ENCODE measurements at regions not wholly inside any gene's neighbourhood (a gene's known extent, or its start where the extent isn't known, plus 50 kb on each side); places are given as distances from the start of the nearest gene placed in this dataset.

DNA sequence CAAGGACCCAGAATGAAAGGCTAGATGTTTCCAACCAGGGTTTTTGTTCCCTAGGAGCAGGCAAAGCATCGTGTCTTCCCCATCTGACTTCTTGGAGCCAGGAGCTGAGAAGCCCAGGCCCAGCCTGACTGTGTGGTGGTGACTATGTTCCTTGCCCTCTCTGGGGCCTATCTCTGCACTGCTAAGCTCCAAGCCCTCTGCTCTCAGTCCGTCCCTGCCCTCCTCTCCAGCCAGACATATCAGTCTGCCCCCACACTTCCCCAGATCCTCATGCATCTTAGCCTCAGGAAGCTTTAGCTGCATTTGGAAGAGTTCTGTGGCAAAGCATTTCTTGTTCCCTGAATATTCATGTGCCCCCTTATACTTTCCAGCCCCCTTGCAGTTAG lies 196.6 kb downstream of the CYP26B1 start:
- peaks cover 0 to 1% (median 0%) of the 10 kb centered on the region in 6 donors for H3K9me3 Mint-ChIP-seq
- no peaks in the 10 kb centered on the region for H3K36me3 Mint-ChIP-seq
- no peaks in the 10 kb centered on the region for H3K4me1 Mint-ChIP-seq
- DNase-seq = no peak
- H3K27ac Mint-ChIP-seq = no peak overlapping the region
- H3K27me3 Mint-ChIP-seq (ENCODE audit: low read depth in 3 of 3) = peaks cover 2 to 11% (median 2%) of the 10 kb centered on the region in 3 donors
- no peak overlapping the region for H3K4me3 Mint-ChIP-seq

DNA sequence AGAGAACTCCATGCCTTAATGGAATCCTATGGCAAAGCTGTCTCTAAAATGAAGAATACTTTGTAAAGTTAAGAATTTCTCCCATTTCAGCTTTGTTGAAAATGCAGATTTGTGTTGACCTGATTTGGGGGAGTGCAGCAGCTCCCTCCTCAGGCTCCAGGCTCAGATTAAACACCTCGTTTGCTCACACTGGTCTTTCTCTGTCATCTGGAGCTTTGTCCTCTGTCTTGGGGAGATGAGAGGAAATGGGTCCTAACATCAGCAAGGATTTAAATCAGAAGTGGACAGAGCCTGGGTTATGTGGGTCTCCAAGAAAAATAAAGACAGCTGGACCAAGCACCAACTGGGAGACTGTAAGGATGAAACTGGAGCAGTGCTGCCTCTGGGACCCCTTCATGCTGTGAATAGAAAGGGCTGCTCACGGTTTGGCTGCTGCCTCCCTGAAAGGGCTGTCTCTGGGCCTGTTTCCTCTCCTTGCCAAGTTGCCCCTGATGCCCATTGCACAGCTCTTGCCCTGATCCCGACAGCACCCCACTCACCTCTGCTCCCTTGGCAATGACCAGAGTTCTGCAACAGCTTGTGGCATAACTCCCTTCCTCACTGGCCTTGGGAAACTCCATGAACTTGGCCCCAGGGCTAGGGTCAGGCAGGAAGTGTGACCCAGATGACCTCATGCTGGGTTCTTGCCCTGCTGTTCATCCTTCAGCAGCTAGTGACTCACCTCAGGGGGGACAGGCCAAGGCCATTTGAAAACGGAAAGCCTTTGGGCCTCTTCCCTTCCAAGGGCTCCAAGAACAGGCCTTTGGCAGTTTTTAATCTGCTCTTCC lies 197.2 kb downstream of the CYP26B1 start:
- Mint-ChIP-seq H3K27me3 (ENCODE audit: low read depth in 3 of 3) (peaks cover 2 to 12% (median 2%) of the 10 kb centered on the region in 3 donors), H3K27ac (no peak overlapping the region), H3K4me1 (no peaks in the 10 kb centered on the region), H3K4me3 (no peak overlapping the region), H3K9me3 (peaks cover 0 to 1% (median 0%) of the 10 kb centered on the region in 6 donors), H3K36me3 (no peaks in the 10 kb centered on the region)
- DNase-seq = no peak

- peaks cover 2 to 14% (median 5%) of the 10 kb centered on the region in 3 donors for H3K27me3 Mint-ChIP-seq (ENCODE audit: low read depth in 3 of 3)
- H3K27ac Mint-ChIP-seq = no peak overlapping the region
- DNase-seq = no peak
- no peaks in the 10 kb centered on the region for H3K4me1 Mint-ChIP-seq
- H3K4me3 Mint-ChIP-seq = no peak overlapping the region
- H3K36me3 Mint-ChIP-seq = no peaks in the 10 kb centered on the region
- peaks cover 0 to 1% (median 0%) of the 10 kb centered on the region in 6 donors for H3K9me3 Mint-ChIP-seq
Observed at GRCh38 chr2:71949537-71949798, 198.2 kb downstream of the CYP26B1 start.

DNA sequence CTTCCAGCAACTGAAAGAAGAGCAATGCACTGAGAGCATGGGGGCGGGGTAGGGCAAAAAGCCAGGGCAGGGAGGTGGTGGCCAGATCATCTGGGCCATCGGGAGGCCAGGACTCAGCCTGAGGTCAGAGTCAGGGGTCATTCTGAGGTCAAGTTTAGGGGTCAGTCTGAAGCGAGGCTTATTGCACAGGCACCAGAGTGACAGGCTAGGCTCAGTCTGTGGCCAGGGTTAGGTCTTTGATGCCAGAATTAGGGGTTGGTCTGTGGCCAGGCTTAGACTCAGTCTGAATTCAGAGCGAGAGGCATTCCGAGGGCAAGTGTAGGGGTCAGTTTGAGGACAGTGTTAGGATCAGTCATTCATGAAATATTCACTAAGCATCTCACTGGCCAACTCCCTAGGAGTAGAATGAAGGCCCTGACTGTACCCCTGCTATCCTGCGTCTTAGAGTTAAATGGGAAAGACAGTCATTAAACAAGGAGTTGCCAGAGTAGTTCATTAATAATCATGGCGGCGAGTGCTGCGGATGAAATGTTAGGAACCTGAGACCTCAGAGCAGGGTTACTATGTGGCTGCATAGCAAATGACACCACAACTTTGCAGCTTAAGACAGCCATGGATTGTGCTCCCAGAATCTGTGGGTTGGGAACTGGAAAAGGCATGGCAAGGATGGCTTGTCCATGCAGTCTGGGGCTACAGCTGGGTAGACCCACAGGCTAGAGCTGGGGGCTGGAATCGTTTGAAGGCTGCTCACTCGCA lies 198.7 kb downstream of the CYP26B1 start:
- Mint-ChIP-seq H3K4me1 (no peaks in the 10 kb centered on the region), H3K36me3 (no peaks in the 10 kb centered on the region), H3K9me3 (no peaks in the 10 kb centered on the region), H3K4me3 (no peak overlapping the region), H3K27ac (no peak overlapping the region), H3K27me3 (ENCODE audit: low read depth in 3 of 3) (peaks cover 2 to 10% (median 5%) of the 10 kb centered on the region in 3 donors)
- DNase-seq = no peak

- Mint-ChIP-seq H3K4me3 (no peak overlapping the region), H3K27me3 (ENCODE audit: low read depth in 3 of 3) (peaks cover 4 to 13% (median 5%) of the 10 kb centered on the region in 3 donors), H3K9me3 (no peaks in the 10 kb centered on the region), H3K27ac (no peak overlapping the region), H3K36me3 (no peaks in the 10 kb centered on the region), H3K4me1 (no peaks in the 10 kb centered on the region)
- no peak for DNase-seq
Observed at GRCh38 chr2:71947809-71948208, 199.9 kb downstream of the CYP26B1 start.

GRCh38 chr2:71945603-71945959 lies 202.1 kb downstream of the CYP26B1 start:
- Mint-ChIP-seq H3K27ac (no peak overlapping the region), H3K4me3 (no peak overlapping the region), H3K36me3 (no peaks in the 10 kb centered on the region), H3K4me1 (no peaks in the 10 kb centered on the region), H3K27me3 (ENCODE audit: low read depth in 3 of 3) (peaks cover 2 to 10% (median 5%) of the 10 kb centered on the region in 3 donors), H3K9me3 (peaks cover 0 to 1% (median 0%) of the 10 kb centered on the region in 6 donors)
- no peak for DNase-seq

DNA sequence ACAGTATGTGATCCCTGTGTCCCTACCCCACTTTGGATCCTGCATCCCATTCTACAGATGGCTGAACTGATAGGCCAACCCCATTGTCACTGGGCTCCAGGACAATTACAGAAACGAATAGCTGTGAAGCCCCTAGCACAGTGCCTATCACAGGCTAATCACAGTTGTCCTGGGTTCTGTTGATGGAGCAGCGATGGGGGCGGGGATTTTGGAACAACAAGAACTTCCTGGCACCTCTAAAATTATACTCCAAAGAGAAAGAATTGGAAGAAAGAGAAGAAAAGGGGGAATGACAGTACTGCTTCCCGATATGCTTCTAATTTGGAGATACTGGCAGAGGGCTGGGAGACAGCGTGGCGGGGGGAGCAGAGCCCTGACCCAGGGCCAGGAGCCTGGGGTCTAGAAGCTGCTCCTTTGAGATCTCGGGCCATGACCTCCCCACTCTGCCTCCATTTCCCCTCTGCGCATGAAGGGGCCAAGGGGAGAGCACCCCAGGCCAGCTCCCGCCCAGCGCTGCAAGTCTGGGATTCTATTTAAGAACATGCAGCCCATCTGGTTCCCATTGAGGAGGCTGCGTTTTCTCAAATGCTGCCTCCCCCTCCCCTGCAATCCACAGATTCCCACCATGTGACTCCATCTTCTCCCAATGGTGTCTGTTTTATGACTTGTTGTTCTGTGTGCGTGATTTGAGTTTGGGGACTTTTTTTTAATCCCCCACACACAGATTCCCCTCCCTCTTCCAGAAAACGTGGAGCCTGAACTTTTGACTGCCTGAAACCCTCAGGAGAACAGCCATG lies 202.7 kb downstream of the CYP26B1 start:
- H3K27ac Mint-ChIP-seq = no peak overlapping the region
- DNase-seq = no peak
- peaks cover 0 to 1% (median 0%) of the 10 kb centered on the region in 6 donors for H3K9me3 Mint-ChIP-seq
- no peaks in the 10 kb centered on the region for H3K36me3 Mint-ChIP-seq
- H3K4me3 Mint-ChIP-seq = no peak overlapping the region
- H3K4me1 Mint-ChIP-seq = no peaks in the 10 kb centered on the region
- peaks cover 2 to 9% (median 5%) of the 10 kb centered on the region in 3 donors for H3K27me3 Mint-ChIP-seq (ENCODE audit: low read depth in 3 of 3)

DNA sequence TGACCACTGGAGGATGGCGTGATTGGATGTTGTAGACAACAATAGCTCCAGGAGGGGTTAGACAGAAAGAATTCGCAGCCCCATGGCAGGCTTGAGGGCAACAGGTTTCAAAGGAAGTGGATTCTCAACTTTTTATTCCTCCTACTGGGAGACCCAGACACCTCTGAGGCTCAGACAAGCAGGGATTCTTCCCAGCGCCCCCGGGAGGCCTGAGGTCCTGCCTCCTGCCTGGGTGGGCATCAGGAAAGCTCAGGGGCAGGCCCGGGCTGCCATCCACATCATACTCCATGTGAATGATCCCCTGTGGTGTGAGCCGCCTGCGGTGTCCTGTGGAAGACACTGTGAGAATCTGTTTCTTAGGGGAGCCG lies 203.5 kb downstream of the CYP26B1 start:
- DNase-seq = no peak
- Mint-ChIP-seq H3K4me1 (no peaks in the 10 kb centered on the region), H3K36me3 (no peaks in the 10 kb centered on the region), H3K9me3 (peaks cover 0 to 1% (median 0%) of the 10 kb centered on the region in 6 donors), H3K4me3 (no peak overlapping the region), H3K27me3 (ENCODE audit: low read depth in 3 of 3) (peaks cover 2 to 9% (median 5%) of the 10 kb centered on the region in 3 donors), H3K27ac (no peak overlapping the region)

DNA sequence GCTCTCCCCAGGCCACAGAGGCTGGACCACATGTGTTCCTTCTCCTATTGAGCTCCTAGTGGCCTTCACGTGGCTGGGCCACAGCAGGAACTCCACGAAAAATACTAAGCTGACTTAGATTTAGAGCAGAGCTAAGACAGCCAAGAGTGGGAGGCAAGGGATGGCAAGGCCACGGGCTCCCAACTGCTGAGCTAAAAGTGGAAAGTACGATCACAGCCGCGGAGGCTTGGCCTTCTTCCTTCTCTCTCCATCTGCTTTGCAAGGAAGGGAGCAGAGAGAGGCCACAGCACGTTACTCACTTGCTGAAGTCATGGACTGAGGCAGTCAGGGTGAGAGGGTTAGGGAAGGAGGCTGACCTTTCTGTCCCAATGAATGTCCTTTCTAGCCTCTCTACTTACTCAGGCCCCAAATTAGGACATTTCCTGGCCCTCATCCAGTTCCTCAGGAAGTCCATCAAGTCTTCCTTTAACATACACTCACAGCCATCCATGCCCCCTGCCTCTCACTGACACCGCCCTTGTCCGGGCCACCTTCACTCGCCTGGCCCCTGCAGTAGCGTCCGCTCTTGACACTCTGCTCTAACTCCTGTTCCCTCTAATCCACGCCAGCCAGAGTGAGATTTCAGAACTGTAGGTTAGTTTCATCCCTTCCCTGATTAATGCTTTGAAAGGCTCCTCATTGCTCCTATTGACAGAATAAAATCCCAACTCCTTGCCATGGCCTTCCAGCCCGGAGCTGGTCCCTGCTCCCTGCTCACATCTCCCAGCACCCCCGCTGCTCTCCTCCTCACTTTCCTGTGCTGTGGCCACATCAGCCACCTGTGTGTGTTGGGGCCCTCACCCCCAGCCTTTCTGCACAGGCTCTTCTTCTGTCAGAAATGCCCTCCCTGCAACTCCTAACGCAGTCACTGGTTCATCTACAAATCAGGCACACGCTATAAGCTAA lies 204.2 kb downstream of the CYP26B1 start:
- DNase-seq = no peak
- Mint-ChIP-seq H3K9me3 (peaks cover 0 to 1% (median 0%) of the 10 kb centered on the region in 6 donors), H3K36me3 (no peaks in the 10 kb centered on the region), H3K4me1 (no peaks in the 10 kb centered on the region), H3K27ac (no peak overlapping the region), H3K27me3 (ENCODE audit: low read depth in 3 of 3) (peaks cover 2 to 9% (median 7%) of the 10 kb centered on the region in 3 donors), H3K4me3 (no peak overlapping the region)

GRCh38 chr2:71941726-71942525 lies 205.7 kb downstream of the CYP26B1 start:
- H3K27me3 Mint-ChIP-seq (ENCODE audit: low read depth in 3 of 3) = peaks cover 2 to 9% (median 5%) of the 10 kb centered on the region in 3 donors
- H3K4me1 Mint-ChIP-seq = no peaks in the 10 kb centered on the region
- peaks cover 0 to 1% (median 0%) of the 10 kb centered on the region in 6 donors for H3K9me3 Mint-ChIP-seq
- no peak overlapping the region for H3K4me3 Mint-ChIP-seq
- no peaks in the 10 kb centered on the region for H3K36me3 Mint-ChIP-seq
- DNase-seq = no peak
- no peak overlapping the region for H3K27ac Mint-ChIP-seq

DNA sequence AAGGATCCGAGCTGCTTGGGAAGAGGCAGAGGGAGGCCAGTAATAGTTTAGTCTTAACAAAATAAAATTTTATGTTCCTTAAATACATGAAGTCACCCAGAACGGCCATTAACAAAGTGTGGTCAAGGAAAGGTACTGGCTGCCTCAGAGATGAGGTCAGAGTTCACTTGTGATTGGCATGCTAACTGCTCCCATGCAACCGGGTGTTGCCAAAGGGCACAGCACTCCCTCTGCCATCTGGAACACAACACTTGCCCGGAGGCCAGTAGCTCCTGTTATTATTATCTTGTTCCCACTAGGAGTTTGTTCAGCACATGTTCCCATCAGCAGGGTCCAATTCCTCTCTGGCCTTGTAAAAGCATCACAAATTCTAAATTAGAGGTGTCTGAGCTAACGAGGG lies 207.0 kb downstream of the CYP26B1 start:
- H3K9me3 Mint-ChIP-seq = peaks cover 0 to 1% (median 0%) of the 10 kb centered on the region in 6 donors
- H3K4me3 Mint-ChIP-seq = no peak overlapping the region
- peaks cover 2 to 5% (median 5%) of the 10 kb centered on the region in 3 donors for H3K27me3 Mint-ChIP-seq (ENCODE audit: low read depth in 3 of 3)
- no peak for DNase-seq
- no peaks in the 10 kb centered on the region for H3K36me3 Mint-ChIP-seq
- no peak overlapping the region for H3K27ac Mint-ChIP-seq
- no peaks in the 10 kb centered on the region for H3K4me1 Mint-ChIP-seq

DNA sequence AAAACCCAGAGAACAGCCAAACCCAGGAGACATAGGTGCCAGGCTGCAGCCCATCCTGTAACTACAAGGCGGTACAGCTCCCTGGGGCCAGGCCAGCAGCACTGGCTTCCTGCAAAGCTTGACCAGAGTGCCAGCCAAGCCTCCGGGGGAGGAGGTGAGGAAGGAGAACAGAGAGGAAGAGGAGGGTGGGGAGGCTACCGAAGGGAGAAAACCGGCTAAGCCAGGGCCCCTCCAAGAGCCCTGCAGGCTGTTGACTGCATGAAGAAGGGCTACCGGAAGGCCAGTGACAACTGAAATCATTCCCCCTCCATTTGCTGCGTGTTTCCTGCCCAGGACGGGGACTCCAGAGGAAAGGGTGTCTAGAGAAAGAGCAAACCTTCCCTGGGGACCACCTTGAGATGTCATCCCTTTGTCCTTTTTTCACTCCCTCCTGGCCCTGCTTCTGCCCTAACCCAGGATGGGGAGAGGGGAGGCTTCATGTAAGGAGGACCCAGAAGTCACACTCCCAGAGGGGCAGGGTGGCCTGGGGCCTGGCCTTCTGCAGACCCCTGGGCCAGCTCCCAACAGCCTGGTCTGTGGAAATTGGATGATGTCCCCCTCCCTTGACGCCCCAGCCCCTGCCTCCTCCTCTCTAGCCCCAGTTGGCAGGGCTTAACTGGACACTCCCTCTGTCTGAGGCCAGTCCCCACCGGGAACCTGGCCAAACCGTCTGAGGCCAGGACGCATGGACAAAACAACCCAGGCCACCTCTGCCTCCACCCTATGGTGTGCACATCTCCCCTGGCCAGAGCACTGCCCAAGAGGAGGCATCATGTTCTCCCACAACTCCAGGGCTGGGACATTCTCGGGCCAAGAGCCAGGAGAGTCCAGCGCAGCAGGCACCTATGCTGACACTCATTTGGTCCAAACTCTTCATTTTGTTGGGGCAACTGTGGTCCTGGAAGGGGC lies 207.8 kb downstream of the CYP26B1 start:
- Mint-ChIP-seq H3K4me3 (no peak overlapping the region), H3K36me3 (no peaks in the 10 kb centered on the region), H3K4me1 (no peaks in the 10 kb centered on the region), H3K27ac (no peak overlapping the region), H3K27me3 (ENCODE audit: low read depth in 3 of 3) (peaks cover 2 to 5% (median 2%) of the 10 kb centered on the region in 3 donors), H3K9me3 (peaks cover 0 to 1% (median 0%) of the 10 kb centered on the region in 6 donors)
- DNase-seq = no peak
